Retina (tissue), 1 donor: ENCODE measurements at regions not wholly inside any gene's neighbourhood (a gene's known extent, or its start where the extent isn't known, plus 50 kb on each side); places are given as distances from the start of the nearest gene placed in this dataset.
"Not testable (repeated sequence)": the region's sequence is repeated elsewhere in the genome, so short reads cannot be mapped to it uniquely, and the experiment has no call there.

ENCODE experiments used
- DNase-seq: peaks from one replicate; pipeline ENCODE4 v3.0.0-alpha.2; 2016

DNA sequence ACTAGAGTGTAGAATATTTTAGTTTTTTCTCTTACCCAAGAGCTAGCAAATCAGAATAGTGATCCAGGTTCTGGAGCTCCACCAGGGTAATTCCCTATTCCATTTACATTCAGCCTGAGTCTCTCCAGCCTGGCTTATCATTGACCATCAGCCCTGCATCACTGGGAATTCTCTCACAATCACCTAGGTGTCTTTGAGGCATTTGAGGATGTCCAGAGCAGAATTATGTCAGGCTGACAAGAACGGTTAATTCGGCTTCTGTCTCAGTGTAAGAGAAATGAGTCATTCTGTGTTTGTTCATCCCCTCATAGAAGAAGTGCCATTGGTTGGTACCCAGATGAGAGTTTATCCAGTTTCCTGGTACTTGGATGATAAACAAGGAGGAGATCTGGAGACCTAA is 180.5 kb downstream of the ZNF737 start:
- no peak for DNase-seq

DNA sequence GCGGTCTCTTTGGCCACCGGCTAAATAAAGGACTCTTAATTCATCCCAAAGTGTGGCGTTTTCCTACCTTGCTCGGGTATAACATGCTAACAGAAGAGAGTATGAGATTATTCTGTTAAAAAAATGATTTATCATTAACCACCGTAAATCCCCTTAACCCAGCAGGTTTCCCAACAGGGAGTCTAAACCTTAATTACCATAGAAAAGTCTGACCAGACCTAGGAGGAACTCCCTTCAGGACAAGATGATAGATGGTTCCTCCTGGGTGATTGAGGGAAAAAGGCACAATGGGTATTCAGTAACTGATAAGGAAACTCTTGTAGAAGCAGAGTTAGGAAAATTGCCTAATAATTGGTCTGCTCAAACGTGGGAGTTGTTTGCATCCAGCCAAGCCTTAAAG is 193.7 kb downstream of the ZNF737 start:
- no peak for DNase-seq

DNA sequence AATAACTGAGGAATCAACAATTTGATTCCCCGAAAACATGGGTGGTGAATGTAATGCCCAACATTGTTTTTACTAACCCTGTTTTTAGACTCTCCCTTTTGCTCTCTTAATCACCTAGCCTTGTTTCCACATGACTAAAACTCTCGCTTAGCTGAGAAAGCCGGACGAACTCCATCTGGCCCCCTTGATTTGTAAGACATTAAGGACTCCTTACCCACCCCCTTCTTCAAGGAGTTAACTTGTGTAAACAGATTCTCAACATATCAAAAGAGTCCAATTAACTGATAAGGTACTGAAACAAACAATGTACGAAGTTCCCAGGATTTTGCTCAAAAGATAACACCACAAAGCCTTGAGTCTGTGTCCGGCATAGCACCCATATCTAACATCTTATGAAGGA is 194.3 kb downstream of the ZNF737 start:
- DNase-seq = not testable (repeated sequence)

DNA sequence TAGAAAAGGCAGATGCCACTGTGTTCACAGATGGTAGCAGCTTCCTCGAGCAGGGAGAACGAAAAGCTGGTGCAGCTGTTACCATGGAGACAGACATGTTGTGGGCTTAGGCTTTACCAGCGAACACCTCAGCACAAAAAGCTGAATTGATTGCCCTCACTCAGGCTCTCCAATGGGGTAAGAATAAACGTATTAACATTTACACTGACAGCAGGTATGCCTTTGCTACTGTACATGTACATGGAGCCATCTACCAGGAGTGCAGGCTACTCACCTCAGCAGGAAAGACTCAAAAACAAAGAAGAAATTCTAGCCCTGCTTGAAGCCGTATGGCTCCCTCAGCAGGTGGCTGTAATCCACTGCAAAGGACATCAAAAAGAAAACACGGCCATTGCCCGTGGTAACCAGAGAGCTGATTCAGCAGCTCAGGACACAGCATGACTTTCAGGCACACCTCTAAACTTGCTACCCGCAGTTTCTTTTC is 197.7 kb downstream of the ZNF737 start:
- DNase-seq = peak; percentile 82

DNA sequence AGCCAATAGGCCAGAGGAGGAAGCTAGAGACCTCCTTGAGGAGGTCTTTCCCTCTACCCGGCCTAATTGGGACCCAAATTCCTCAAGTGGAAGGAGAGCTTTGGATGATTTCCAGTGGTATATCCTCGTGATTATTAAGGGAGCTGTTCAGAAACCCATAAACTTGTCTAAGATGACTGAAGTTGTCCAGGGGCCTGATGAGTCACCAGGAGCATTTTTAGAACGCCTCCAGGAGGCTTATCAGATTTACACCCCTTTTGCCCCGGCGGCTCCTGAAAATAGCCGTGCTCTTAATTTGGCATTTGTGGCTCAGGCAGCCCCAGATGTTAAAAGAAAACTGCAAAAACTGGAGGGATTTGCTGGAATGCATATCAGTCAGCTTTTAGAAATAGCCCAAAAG is 198.1 kb downstream of the ZNF486 start:
- DNase-seq = no peak

DNA sequence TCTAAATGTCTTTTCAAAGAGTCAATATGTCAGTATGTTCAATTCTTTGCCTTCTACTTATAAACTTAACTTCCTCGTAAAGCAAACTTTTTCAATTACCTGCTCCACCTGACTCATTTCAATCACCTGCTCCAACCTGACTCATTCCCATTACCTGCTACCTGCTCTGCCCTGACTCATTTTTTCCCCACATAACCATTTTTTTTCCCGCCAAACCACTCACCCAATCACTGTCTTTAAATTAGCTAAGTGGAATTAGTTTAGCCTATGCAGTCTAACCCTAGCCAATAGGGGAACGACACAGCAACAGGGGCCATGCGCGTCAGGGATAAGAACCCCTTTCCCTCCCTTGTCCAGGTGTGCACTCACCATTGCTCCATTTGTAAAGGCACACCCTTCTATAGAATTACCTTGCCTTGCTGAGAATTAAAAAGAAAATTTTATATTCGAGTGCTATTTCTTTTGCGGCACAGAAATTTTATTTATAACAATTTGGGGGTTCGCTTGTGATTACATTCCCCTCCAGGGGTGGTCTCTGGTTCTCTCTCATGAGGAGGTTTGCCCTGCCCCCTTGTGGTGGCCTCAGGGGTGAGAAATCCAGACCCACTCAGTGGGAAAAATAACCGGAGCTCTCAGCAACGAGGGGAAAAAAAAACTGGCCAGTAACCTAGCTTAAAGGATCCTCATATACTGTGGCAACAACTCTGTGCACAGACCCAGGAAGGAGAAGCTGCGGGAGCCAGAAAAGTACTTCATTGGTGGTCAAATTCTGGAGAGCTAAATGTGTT is 193.1 kb downstream of the ZNF486 start:
- DNase-seq = peak; percentile 50

DNA sequence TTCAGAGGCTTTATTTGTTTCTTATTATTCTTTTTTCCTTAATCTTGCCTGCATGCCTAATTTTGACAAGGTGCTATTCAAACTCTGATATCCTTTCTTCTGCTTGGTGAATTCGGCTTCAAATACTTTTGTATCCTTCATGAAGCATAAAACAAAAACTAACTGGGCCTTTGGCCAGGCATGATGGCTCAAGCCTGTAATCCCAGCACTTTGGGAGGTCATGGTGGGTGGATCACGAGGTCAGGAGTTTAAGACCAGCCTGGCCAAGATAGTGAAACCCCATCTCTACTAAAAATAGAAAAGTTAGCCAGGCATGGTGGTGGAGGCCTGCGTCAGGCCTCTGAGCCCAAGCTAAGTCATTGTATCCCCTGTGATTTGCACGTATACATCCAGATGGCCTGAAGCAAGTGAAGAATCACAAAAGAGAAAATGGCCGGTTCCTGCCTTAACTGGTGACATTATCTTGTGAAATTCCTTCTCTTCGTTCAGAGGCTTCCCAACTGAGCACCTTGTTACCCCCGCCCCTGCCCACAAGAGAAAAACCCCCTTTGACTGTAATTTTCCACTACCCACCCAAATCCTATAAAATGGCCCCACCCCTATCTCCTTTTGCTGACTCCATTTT is 191.9 kb downstream of the ZNF486 start:
- DNase-seq = not testable (repeated sequence)

DNA sequence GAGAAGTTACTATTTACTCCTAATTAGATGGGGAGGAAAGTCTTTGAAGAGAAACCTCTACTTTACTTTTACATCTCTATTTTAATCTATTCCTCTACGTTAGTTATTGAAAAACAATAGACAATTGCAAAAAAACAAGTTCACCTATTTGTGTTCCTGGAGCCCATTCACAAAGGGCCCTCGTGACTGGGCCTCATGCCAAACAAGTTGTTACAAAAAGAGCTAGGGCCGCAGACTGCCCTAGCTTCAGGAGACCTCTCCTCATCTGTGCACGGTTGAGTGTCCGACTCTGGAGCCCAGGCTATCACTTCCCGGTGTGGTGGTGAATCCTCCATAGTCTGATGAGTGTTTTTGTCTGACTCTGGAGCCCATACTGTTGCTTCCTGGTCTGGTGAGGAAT is 190.9 kb downstream of the ZNF486 start:
- DNase-seq = no peak

DNA sequence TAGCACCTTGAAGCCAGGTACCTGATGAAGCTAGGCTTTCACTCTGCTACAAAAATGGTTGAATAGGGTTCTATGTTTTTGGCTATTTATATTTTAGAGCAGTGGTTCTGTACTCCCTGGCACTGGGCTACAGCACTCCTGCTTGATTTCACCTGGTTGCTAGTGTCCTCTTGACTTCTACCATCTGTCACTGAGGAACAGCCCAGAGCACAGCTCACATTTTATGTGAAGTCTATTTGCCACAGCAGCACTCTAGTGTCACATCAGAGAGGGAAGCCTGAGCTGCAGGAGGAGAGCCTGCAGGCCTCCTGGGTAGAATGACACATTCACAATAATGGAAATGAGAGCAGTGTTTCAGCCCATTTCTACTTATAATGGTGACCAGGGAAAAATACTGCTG is 184.2 kb downstream of the ZNF486 start:
- DNase-seq = no peak

DNA sequence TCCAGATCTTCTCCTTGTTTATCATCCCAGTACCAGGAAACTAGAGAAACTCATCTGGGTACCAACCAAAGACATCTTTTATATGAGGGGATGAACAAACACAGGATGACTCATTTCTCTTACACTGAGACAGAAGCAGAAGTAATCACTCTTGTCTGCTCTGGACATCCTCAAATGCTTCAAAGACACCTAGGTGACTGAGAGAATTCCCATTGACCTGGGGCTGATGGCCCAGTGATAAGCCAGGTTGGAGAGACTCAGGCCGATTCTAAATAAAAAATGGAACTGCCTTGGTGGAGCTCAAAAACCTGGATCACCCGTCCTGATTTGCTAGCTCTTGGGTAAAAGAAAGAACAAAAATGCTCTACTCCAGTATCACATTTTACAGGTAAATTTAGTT is 182.2 kb downstream of the ZNF486 start:
- DNase-seq = no peak

DNA sequence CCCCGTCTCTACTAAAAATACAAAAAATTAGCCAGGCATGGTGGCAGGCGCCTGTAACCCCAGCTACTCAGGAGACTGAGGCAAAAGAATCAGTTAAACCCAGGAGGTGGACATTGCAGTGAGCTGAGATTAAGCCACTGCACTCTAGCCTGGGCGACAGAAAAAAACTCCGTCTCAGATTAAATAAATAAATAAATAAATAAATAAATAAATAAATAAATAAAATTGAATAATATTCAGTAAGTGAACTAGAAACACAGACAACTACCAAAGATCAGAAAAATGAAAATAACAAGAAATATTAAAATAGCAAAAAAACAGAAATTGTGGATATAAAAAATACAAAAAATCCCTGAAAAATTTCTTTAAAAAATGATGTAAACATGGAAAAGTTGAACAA is 172.4 kb downstream of the ZNF486 start:
- DNase-seq = no peak

DNA sequence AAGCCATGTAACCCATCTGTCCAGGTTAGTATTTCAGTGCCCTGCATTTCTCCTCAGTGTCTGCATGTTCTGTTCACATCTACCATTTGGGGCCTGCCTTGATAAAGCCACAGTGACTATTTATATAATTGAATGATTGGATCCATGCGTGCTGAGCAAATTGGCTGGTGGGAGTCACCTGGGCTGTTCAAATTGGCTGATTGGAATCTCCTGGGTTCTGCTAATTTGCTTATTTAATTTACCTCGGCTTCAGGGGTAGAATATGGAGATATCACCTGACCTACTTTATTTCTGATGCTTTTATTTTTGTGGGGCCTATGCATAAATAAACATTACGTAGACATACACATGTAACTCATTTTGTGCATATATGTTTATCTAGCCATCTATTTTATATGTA is 167.7 kb downstream of the ZNF486 start:
- DNase-seq = no peak

DNA sequence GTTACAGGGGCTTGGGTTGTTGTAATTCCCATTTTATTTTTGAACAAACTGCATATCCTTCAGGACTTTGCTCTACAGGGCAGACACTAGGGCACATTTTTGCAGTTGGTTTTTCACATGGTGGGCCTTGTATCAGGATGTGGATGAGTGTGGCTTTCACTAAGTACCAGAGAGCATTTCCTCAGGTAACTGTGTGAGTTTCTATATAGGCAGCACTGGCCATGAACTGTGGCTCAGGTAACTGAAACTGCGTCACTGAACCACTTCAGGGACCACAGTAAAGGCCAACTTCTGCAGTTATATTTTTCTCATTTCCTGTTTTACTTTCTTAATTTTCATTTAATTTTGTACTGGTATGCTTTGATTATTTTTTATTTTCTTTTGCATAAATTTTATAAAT is 166.5 kb downstream of the ZNF486 start:
- no peak for DNase-seq

DNA sequence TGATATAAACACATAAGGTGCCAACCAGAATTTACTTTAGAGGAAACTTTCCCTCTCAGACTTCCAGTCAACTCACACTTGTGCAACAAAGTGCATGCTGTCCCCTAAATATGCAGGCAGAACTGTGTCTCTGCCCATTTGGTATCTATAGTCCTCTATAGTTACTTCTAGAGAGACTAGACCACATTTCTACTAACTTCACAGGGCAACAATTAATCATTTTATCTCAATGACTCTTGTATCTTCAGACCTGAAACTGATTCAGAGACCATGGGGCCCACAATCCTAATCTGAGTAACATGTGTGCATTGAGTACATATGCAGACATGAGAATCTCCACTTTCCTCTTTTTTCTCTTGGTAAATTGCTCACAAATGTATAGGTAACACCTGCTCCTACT is 158.1 kb downstream of the ZNF486 start:
- no peak for DNase-seq

DNA sequence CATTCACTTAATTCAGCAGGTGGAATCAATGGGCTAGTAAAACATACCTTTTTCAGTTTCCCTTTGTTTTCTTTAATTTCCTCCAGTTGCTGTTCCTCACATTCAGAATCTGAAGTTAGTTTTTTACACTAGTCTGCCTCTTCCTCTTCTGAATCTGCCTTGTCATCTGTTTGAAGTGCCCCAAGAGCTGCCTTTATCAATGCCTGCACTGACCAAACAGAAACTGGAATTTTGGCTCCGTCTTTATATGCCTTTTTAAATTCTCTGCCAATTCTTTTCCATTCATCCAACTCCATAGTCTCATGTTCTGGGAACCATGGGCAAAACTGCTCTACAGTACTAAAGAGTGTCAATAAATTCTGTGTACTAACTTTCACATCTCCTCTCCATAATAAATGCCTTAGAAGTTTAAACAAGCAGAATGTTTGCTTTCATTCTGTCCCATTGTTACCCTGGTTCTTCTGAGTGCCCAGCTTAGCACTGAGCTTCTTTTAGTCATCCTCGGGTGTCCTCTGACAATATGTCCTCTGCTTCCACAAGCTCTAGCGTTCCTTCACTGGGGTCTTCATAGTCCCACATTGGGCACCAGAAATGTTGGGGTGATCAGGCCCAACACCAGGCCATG is 154.2 kb downstream of the ZNF486 start:
- no peak for DNase-seq

DNA sequence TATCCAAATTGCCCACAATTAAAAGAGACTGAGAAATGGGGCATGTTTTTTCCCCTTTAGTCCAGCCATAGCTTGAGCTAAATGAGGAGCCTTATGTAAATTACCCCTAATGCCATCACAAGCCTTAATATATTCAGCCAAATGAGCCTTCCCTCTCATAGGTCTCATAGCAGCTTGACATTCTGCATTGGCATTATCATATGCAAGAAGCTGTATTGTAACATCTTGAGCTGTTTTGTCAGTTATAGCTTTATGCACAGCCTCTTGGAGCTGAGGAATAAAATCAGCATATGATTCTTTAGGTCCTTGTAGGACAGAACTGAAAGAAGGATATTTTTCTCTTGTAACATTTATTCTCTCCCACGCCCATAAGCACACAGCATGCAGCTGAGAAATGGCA is 153.2 kb downstream of the ZNF486 start:
- DNase-seq = no peak

DNA sequence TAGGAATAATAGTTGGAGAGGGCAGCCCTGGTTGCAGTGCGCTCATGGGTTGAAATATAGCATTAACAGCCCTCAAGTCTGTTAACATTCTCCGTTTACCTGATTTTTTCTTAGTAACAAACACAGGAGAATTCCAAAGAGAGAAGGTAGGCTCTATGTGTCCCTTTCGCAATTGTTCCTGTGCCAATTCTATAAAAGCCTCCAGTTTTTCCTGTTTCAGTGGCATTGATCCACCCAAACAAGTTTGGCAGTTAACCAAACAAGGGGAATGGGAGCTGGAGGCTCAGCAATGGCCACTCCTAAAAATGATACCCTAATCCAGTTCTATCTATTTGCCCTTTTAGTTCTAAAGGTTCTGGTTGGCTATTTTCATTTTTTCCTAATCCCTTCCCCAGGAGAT is 151.6 kb downstream of the ZNF486 start:
- no peak for DNase-seq

DNA sequence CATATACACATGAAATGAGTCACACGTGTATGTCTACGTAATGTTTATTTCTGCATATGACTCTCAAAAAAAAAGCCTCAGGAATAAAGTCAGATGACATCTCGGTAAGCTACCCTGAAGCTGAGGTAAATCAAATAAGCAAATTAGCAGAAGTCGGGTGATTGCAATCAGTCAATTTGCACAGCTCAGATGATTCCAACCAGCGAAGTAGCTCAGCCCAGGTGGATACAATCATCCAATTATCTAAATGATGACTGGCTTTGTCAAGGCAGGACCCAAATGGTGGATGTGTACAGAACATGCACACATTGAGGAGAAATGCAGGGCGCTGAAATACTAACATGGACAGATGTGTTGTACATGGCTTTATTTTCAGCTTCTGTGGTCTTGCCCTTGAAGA is 148.5 kb downstream of the ZNF486 start:
- no peak for DNase-seq

DNA sequence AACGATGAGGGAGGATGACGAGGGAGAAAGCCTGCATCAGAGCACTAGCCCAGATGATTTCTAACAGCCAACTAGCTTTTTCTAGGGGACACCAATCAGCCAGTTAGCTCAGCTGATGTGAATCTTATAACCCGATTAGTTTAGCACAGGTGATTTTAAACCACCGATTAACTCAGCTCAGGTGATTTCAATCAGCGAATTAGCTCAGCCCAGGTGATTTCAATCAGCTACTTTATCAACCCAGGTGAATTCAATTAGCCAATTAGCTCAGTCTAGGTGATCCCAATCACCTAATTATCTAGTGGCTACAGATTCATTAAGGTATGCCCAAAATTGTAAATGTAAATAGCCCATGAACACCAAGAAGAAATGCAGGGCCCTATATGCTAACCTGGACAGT is 146.9 kb downstream of the ZNF486 start:
- no peak for DNase-seq

DNA sequence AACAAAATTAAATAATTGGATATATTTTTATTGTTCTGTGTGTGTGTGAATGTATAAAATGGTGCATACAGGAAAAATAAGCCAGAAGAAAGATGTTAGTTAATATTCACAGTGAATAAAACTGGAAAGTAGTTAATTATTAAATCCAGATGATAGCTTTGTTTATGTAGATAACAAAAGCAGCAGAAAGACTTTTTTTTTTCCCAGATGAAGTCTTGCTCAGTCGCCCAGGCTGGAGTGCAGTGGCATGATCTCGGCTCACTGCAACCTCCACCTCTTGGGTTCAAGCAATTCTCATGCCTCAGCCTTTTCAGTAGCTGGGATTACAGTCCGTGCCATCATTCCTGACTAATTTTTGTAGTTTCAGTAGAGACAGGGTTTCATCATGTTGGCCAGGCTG is 140.1 kb downstream of the ZNF486 start:
- DNase-seq = no peak

DNA sequence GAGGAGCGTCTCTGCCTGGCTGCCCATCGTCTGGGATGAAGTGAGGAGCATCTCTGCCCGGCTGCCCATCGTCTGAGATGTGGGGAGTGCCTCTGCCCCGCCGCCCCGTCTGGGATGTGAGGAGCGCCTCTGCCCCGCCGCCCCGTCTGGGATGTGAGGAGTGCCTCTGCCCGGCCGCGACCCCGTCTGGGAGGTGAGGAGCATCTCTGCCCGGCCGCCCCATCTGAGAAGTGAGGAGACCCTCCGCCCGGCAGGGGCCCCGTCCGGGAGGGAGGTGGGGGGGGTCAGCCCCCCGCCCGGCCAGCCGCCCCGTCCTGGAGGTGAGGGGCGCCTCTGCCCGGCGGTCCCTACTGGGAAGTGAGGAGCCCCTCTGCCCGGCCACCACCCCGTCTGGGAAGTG is 129.3 kb downstream of the ZNF486 start:
- not testable (repeated sequence) for DNase-seq

DNA sequence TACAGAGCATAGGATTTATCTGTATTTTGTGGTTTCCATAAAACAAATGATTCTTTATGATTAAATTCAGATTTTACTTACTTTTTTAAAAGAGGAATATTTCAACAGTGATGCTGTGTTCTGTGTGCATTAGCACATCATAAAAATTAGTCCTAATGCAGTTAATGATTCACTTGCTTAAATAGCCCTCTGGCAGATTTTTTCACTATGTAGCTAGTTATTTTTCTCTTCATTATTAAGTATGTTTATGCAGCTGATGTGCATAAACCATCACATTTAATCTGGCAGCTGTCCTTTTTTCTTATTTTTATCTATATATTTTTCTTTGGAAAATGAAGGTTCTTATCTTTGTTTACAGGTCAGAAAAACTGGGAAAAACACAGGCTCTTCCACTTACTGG is 127.2 kb downstream of the ZNF486 start:
- DNase-seq = no peak

DNA sequence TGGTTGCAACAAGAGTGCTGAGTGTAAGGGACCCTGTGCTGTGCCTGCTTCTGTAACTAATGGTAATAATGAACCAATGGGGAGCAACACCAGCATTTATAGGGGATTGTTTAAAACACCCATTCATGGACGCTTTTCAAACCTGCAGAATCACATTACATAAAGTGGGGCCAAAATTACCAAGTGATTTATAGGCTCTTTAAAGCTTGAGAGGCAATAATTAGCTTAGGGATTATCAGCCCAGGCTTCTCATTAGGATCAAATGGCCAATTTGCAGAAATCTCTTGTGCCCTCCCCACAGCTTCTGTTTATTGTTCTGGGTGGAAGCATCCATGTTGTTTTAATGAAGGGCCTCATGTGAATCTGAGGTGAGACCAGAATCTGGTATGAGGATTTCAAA is 125.5 kb downstream of the ZNF486 start:
- not testable (repeated sequence) for DNase-seq

DNA sequence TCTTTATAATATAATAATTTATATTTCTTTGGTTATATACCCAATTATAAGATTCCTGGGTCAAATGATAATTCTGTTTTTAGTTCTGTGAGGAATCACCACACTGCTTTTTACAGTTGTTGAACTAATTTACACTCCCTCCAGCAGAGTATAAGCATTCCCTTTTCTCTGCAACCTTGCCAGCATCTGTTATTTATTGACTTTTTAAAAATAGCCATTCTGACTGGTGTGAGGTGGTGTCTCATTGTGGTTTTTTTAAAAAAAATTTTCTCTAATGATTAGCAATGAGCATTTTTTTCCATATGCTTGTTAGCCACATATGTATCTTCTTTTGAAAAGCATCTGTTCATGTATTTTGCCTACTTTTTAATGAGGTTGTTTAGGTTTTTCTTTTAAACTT is 122.2 kb downstream of the ZNF486 start:
- no peak for DNase-seq
